HG03097 (cell line): ENCODE measurements at regions not wholly inside any gene's neighbourhood (a gene's known extent, or its start where the extent isn't known, plus 50 kb on each side); places are given as distances from the start of the nearest gene placed in this dataset.

Experiments used
- ATAC-seq: cut with Tn5 transposase; IDR thresholded peaks from one replicate; pipeline ENCODE4 v1.9.1; 2021; ENCODE audit not compliant: unreplicated experiment, low FRiP score

- ATAC-seq = no peak
Measured at GRCh38 chr7:84688671-84689070, 494.1 kb upstream of the SEMA3A start.

- ATAC-seq = no peak
Measured at GRCh38 chr7:84686373-84686772, 491.8 kb upstream of the SEMA3A start.

GRCh38 chr7:84684836-84685480 lies 490.4 kb upstream of the SEMA3A start:
- ATAC-seq = no peak

GRCh38 chr7:84682543-84682942 lies 488.0 kb upstream of the SEMA3A start:
- no peak for ATAC-seq

GRCh38 chr7:84678841-84679240 lies 484.3 kb upstream of the SEMA3A start:
- no peak for ATAC-seq

GRCh38 chr7:84677117-84677732 lies 482.6 kb upstream of the SEMA3A start:
- no peak for ATAC-seq

- no peak for ATAC-seq
Measured at GRCh38 chr7:84675633-84676034, 481.0 kb upstream of the SEMA3A start.

GRCh38 chr7:84674236-84674913 lies 479.8 kb upstream of the SEMA3A start:
- ATAC-seq = no peak

GRCh38 chr7:84669177-84669732 lies 474.7 kb upstream of the SEMA3A start:
- ATAC-seq = no peak

- no peak for ATAC-seq
Measured at GRCh38 chr7:84668116-84668515, 473.5 kb upstream of the SEMA3A start.

- ATAC-seq = no peak
Measured at GRCh38 chr7:84666651-84667050, 472.1 kb upstream of the SEMA3A start.

GRCh38 chr7:84665339-84665738 lies 470.8 kb upstream of the SEMA3A start:
- ATAC-seq = no peak

GRCh38 chr7:84664626-84665025 lies 470.0 kb upstream of the SEMA3A start:
- ATAC-seq = no peak

- no peak for ATAC-seq
Measured at GRCh38 chr7:84663224-84663623, 468.6 kb upstream of the SEMA3A start.

- no peak for ATAC-seq
Measured at GRCh38 chr7:84658286-84658685, 463.7 kb upstream of the SEMA3A start.

GRCh38 chr7:84654273-84654672 lies 459.7 kb upstream of the SEMA3A start:
- ATAC-seq = no peak

GRCh38 chr7:84651876-84652275 lies 457.3 kb upstream of the SEMA3A start:
- ATAC-seq = no peak

- ATAC-seq = no peak
Measured at GRCh38 chr7:84647797-84648757, 453.5 kb upstream of the SEMA3A start.

- no peak for ATAC-seq
Measured at GRCh38 chr7:84642611-84643010, 448.0 kb upstream of the SEMA3A start.

GRCh38 chr7:84640637-84641036 lies 446.0 kb upstream of the SEMA3A start:
- no peak for ATAC-seq

GRCh38 chr7:84638339-84638697 lies 443.7 kb upstream of the SEMA3A start:
- ATAC-seq = no peak
